AG09309 (cell line): ENCODE measurements at regions not wholly inside any gene's neighbourhood (a gene's known extent, or its start where the extent isn't known, plus 50 kb on each side); places are given as distances from the start of the nearest gene placed in this dataset.

ENCODE experiments used
- DNase-seq: peaks from one replicate; pipeline ENCODE4 v3.0.0-alpha.2; 2010; ENCODE audit warnings: low read depth
- H3K4me3 ChIP-seq: 2 replicates; pipeline ENCODE4 v1.5.1; 2011; ENCODE audit warnings: mild to moderate bottlenecking, low read depth, low read length, moderate library complexity; ENCODE audit not compliant: control insufficient read depth
- CTCF ChIP-seq: IDR thresholded peaks from 2 replicates; pipeline ENCODE4 v1.5.1; 2011; ENCODE audit warnings: mild to moderate bottlenecking, low read depth, low read length, inconsistent platforms; ENCODE audit not compliant: insufficient read depth, control insufficient read depth; ENCODE audit errors: missing control alignments

- H3K4me3 ChIP-seq, result no peak overlapping the region
- DNase-seq, result no peak
- no peak for TF ChIP-seq CTCF
Observed at GRCh38 chr1:218584418-218585155, 239.5 kb downstream of the TGFB2 start.

DNA sequence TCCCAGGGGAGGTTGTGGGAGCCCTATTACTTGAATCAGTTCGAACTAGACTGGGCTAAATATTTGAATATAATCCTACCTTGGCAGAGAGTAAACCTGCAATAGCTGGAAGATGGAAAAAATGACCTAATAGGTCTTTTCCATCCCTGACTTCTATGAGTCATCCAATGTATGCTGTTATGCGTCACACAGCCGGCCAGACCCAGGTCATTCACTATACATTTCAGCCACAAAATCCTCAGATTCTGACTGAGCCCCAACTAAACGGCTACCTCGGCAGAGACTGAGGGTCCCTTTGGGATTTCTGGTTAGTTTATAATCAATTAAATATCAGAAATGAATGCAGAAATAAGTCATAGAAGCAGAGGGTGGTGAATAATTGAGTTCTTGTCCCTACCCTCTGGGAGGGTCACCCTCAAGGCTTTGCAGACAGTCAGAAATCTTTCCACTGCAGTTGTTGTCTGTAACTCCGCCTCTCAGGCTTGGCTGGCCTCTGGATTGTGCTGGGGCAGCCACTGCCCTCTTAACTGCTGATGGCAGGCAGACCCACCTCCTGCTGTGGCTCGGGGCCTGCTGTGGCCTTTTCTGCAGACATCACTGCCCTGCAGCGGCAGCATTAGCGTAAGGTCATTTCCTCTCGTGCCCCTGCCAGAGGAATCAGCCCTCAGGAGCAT lies 240.5 kb downstream of the TGFB2 start:
- no peak for DNase-seq
- TF ChIP-seq CTCF, result no peak
- H3K4me3 ChIP-seq, result no peak overlapping the region

- H3K4me3 ChIP-seq, result no peak overlapping the region
- DNase-seq, result no peak
- no peak for TF ChIP-seq CTCF
Observed at GRCh38 chr1:218587900-218588299, 242.8 kb downstream of the TGFB2 start.

GRCh38 chr1:218588540-218589172 lies 243.5 kb downstream of the TGFB2 start:
- no peak for TF ChIP-seq CTCF
- H3K4me3 ChIP-seq, result no peak overlapping the region
- no peak for DNase-seq

GRCh38 chr1:218589487-218589886 lies 244.4 kb downstream of the TGFB2 start:
- no peak for DNase-seq
- TF ChIP-seq CTCF, result no peak
- H3K4me3 ChIP-seq, result no peak overlapping the region

DNA sequence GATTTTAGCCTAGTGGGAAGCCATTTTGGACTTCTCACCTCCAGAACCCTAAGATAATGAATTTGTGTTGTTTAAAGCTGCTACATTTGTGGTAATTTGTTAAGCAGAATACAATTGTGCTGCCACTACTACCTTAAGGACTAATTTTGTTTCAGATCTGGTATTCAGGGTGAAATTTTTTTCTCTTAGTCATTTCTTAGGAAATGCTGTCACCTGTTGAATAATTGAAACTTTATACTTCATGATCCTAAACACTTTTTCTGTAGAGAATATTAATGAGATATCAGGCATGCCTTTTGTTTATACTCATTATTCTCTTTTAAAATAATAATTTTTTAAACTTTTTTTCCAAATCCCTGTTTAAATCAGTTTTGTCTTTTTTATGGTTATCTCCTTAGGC lies 246.8 kb downstream of the TGFB2 start:
- H3K4me3 ChIP-seq, result no peak overlapping the region
- no peak for DNase-seq
- TF ChIP-seq CTCF, result no peak
